ENCODE measurements at regions not wholly inside any gene's neighbourhood (a gene's known extent, or its start where the extent isn't known, plus 50 kb on each side); places are given as distances from the start of the nearest gene placed in this dataset.

DNA sequence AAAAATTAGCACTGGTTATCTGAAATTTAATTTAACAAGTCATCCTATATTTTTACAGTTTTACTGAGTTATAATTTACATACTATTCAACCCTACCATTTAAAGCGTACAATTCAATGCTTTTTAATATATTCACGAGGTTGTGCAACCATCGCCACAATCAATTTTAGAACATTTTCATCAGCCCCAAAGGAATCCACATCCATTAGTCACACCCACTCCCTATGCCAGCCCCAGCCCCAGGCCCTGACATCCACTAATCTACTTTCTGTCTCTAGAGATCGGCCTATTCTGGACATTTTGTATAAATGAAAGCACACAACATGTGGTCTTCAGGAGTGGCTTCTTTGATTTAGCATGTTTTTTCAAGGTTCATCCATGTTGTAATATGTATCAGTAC lies 134.7 kb downstream of the PSMG1 start:
- H3K4me1 Mint-ChIP-seq (ENCODE audit: low read depth): peaks cover 5% of the 10 kb centered on the region
- intact Hi-C loops (cut with micrococcal nuclease): no loop called here
- H3K4me3 Mint-ChIP-seq: no peak overlapping the region
- peaks cover 7% of the 10 kb centered on the region for H3K27me3 Mint-ChIP-seq
- H3K27ac Mint-ChIP-seq: no peak overlapping the region
- H3K36me3 Mint-ChIP-seq (ENCODE audit: low read depth): no peaks in the 10 kb centered on the region
- H3K9me3 Mint-ChIP-seq: peaks cover 10% of the 10 kb centered on the region

DNA sequence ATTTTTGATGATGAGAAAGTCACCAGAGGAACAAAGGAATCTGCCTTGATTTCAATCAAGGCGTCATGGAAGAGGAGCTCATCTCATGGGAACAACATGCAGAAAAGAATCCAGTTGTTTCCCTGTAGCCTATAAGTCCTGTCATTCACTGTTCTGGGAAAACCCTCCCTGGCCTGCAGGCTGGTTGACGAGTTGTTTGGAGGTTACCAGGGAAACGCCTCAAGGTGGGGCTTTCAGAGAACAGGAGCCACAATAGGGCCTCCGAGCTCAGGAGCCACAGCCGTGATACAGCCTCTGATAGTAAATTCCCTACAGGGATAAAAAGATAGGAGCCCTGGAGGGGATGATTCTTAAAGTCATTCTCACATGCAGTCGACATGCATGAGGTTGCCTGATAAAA lies 135.2 kb downstream of the PSMG1 start:
- H3K27me3 Mint-ChIP-seq: peaks cover 4% of the 10 kb centered on the region
- H3K36me3 Mint-ChIP-seq (ENCODE audit: low read depth): no peaks in the 10 kb centered on the region
- no peak overlapping the region for H3K27ac Mint-ChIP-seq
- peaks cover 10% of the 10 kb centered on the region for H3K9me3 Mint-ChIP-seq
- H3K4me1 Mint-ChIP-seq (ENCODE audit: low read depth): peaks cover 5% of the 10 kb centered on the region
- H3K4me3 Mint-ChIP-seq: no peak overlapping the region
- intact Hi-C loops (cut with micrococcal nuclease): no loop called here

GRCh38 chr21:39047046-39047445 lies 136.2 kb downstream of the PSMG1 start:
- H3K4me1 Mint-ChIP-seq (ENCODE audit: low read depth): peaks cover 5% of the 10 kb centered on the region
- H3K36me3 Mint-ChIP-seq (ENCODE audit: low read depth): no peaks in the 10 kb centered on the region
- H3K27me3 Mint-ChIP-seq: peaks cover 4% of the 10 kb centered on the region
- H3K27ac Mint-ChIP-seq: no peak overlapping the region
- H3K4me3 Mint-ChIP-seq: no peak overlapping the region
- intact Hi-C loops (cut with micrococcal nuclease): no loop called here
- peaks cover 10% of the 10 kb centered on the region for H3K9me3 Mint-ChIP-seq

DNA sequence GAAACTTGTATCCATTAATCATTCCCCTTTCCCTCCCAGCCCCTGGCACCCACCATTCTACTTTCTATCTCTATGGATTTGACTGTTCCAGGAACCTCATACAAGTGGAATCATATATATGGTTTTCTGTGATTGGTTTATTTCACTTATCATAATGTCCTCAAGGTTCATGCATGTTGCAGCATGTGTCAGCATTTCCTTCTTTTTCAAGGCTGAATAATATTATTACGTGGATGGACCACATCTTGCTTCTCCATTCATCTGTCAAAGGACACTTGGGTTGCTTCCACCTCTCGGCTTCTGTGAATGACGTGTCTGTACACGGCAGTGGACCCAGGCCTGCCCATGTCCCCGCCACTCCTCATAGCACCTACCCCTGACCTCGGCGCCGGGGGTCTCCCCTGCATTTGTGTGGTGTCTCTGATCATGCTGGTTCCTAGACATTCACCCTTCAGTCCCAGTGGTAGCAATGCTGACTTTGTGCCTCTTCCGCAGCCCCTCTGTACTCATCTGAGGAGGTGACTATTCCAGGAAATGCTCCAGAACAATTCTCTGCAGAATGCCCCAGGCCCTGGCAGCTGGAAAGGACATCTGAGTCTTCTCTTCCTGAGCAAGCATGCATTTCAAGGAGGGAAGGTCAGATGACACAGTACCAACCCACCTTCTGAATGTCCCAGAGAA lies 136.9 kb downstream of the PSMG1 start:
- intact Hi-C loops (cut with micrococcal nuclease): no loop called here
- no peak overlapping the region for H3K4me3 Mint-ChIP-seq
- H3K4me1 Mint-ChIP-seq (ENCODE audit: low read depth): peaks cover 5% of the 10 kb centered on the region
- H3K36me3 Mint-ChIP-seq (ENCODE audit: low read depth): no peaks in the 10 kb centered on the region
- peaks cover 4% of the 10 kb centered on the region for H3K27me3 Mint-ChIP-seq
- H3K9me3 Mint-ChIP-seq: peaks cover 10% of the 10 kb centered on the region
- no peak overlapping the region for H3K27ac Mint-ChIP-seq

- Mint-ChIP-seq H3K27ac (peak overlapping the region; percentile 2), H3K27me3 (peaks cover 4% of the 10 kb centered on the region), H3K9me3 (no peaks in the 10 kb centered on the region), H3K4me1 (ENCODE audit: low read depth) (peaks cover 16% of the 10 kb centered on the region), H3K4me3 (no peak overlapping the region), H3K36me3 (ENCODE audit: low read depth) (no peaks in the 10 kb centered on the region)
- intact Hi-C loops (cut with micrococcal nuclease): no loop called here
These were observed 141.4 kb downstream of the PSMG1 start for GRCh38 chr21:39041816-39042215.

- H3K27ac Mint-ChIP-seq: peak overlapping the region; percentile 12
- H3K27me3 Mint-ChIP-seq: peaks cover 10% of the 10 kb centered on the region
- peaks cover 11% of the 10 kb centered on the region for H3K4me1 Mint-ChIP-seq (ENCODE audit: low read depth)
- H3K36me3 Mint-ChIP-seq (ENCODE audit: low read depth): no peaks in the 10 kb centered on the region
- no peak overlapping the region for H3K4me3 Mint-ChIP-seq
- H3K9me3 Mint-ChIP-seq: no peaks in the 10 kb centered on the region
- intact Hi-C loops (cut with micrococcal nuclease): no loop called here
These were observed 142.6 kb downstream of the PSMG1 start for GRCh38 chr21:39040494-39041110.

DNA sequence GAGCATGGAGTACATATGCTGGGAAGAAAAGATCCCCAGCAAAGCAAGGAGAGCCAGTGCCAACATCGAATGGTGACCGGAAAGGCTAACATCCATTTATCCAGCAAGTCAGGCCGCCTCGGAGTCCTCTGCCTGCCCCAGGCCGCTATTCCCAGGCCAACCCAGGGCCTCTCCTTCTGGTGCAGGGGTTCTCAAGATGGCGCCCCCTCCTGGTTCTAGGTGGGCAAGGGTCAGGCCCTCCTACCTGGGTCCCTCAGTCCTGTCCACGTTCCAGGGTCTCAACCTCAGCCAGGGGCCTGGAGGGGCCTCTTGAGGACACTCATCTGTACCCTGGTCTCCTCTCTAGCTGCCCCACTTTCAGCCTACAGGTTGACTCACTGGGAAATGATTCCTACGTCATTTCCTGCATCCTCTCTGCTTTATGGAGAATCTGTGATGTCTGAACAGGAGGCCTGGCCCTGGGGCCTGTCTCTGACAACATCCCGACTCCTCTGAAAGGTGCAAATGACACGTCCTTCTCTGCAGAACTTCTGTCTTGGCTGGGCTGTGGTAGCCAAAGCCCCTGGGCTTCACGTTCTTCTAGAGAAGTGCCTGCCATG lies 145.3 kb downstream of the PSMG1 start:
- H3K27me3 Mint-ChIP-seq: peaks cover 18% of the 10 kb centered on the region
- no peaks in the 10 kb centered on the region for H3K36me3 Mint-ChIP-seq (ENCODE audit: low read depth)
- H3K9me3 Mint-ChIP-seq: no peaks in the 10 kb centered on the region
- intact Hi-C loops (cut with micrococcal nuclease): no loop called here
- no peak overlapping the region for H3K27ac Mint-ChIP-seq
- H3K4me3 Mint-ChIP-seq: no peak overlapping the region
- peaks cover 11% of the 10 kb centered on the region for H3K4me1 Mint-ChIP-seq (ENCODE audit: low read depth)

GRCh38 chr21:39036581-39036980 lies 146.7 kb downstream of the PSMG1 start:
- H3K4me3 Mint-ChIP-seq: no peak overlapping the region
- intact Hi-C loops (cut with micrococcal nuclease): no loop called here
- H3K36me3 Mint-ChIP-seq (ENCODE audit: low read depth): no peaks in the 10 kb centered on the region
- H3K9me3 Mint-ChIP-seq: no peaks in the 10 kb centered on the region
- H3K27me3 Mint-ChIP-seq: peaks cover 20% of the 10 kb centered on the region
- H3K27ac Mint-ChIP-seq: no peak overlapping the region
- H3K4me1 Mint-ChIP-seq (ENCODE audit: low read depth): peaks cover 11% of the 10 kb centered on the region

DNA sequence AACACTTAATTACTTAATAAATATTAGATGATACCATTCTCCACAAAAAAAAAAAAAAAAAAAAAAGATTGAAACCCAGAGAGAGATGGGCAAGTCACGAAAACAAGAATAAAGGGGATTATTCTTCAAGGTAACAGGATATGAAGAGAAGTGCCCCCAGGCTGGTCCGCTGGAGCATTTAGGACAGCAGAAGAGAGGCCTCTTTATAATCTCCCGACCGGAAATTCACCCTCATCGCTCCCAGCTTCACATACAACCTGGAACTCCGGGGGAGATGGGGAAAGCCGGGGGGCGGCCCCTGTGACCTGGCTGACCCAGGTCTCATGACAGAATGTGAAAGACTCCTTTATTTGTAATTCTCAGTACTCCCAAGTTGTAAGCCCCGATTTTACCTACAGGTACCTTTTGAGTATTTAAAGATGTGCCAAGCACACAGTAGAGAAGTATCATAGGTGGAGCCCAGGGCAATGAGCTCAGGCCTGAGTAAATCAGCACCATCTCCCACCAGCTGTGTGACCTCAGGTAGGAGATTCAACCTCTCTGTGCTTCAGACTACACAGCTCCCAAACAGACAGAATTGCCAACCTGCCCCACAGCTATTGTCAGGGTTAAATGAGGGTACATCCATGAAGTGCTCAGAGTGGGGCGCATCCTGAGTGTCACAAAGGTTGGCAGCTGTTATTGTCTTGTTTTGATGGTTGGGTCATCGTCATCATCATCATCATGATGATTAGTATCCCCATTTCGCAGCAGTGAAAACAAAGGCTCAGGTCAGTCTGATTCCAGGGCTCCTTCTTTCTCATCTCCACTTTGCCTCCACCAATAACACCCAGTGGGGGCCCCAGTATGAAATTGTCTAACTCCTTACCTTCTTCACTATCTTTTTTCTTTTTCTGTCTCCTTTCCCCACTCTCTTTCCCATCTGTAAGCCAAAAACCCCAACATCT lies 148.4 kb downstream of the PSMG1 start:
- Mint-ChIP-seq H3K4me1 (ENCODE audit: low read depth) (peaks cover under 1% of the 10 kb centered on the region), H3K4me3 (no peak overlapping the region), H3K9me3 (no peaks in the 10 kb centered on the region), H3K27me3 (peaks cover 25% of the 10 kb centered on the region), H3K36me3 (ENCODE audit: low read depth) (no peaks in the 10 kb centered on the region), H3K27ac (no peak overlapping the region)
- intact Hi-C loops (cut with micrococcal nuclease): no loop called here

DNA sequence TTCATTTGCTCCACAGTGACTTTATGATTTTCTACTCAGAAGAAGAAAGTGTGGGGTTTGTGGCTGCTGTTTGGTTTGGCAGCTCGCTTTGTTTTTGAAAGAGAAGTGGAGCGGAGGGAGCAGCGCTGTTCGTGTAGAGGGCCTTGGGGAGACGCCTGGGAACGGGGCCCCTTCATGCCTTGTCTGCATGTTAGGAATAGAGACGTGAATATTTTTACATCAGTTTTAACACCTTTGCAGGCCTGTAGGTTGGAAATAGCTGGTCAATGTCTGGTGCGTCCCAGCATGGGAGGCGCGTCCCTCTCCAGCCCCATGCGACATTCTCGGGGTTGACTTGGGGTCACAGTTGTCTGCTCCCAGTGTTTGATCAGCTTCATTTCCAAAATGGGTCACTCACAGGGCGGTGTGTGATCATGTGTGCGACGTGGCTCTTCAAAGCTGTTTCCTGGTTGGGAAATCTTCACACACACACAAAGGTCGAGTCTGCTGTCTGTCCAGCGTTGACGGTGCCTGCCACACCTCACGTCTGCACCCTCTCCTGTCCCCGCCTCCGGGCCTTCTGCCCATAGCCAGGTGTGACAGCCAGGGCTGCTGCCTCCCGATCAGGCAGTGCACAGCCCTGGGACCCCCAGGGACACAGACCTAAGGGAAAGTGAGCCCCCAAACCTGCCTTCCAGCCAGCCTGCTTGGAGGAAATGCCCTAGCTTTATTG lies 149.2 kb downstream of the PSMG1 start:
- Mint-ChIP-seq H3K27ac (no peak overlapping the region), H3K4me1 (ENCODE audit: low read depth) (no peaks in the 10 kb centered on the region), H3K27me3 (peaks cover 26% of the 10 kb centered on the region), H3K9me3 (no peaks in the 10 kb centered on the region), H3K4me3 (no peak overlapping the region), H3K36me3 (ENCODE audit: low read depth) (no peaks in the 10 kb centered on the region)
- intact Hi-C loops (cut with micrococcal nuclease): no loop called here

DNA sequence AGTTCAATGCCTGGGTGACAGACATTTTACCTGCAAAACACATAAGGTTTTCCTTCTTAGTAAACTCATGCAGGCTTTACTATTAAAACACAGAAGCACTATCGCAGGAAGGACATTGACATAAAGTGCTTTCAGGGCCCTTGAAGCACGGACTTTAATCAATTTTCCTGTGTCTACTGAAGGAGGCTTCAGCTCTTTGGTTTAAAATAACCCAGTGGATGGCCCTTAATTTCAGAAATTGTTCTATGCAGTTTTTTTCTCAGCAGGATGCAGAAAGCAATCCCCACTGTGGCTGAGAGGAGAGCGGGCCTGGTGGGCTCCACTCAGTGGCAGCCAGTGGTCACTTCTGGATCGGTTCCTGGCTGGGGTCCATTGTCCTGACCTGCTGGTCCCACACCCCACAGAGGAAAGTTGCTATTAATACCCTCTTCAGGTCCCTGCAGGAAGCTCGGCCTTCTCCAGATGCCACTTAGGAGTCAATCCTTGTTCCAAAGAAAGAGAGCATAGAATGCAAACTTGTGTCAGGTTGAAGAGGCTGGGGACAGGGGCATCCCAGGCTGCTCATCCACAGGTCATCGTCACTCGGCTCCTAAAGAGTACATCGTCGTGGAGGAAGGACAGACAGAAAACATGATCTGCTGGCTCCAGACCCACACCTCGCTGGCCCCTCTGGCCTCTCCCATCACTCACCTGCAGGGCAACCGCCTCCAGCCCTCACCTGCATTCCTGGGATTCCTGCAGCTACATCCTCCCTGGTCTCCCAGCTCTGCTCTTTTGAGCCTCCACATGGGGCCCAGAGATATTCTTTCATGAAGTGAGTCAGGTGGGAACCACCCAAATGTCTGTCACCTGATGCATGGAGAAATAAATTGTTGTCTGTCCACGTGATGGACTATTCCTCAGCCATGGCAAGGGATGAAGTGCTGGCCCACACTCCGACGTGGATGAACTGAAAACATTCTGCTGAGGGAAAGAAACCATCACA lies 153.1 kb downstream of the PSMG1 start:
- Mint-ChIP-seq H3K36me3 (ENCODE audit: low read depth) (no peaks in the 10 kb centered on the region), H3K27ac (no peak overlapping the region), H3K4me1 (ENCODE audit: low read depth) (no peaks in the 10 kb centered on the region), H3K4me3 (no peak overlapping the region), H3K9me3 (peaks cover 5% of the 10 kb centered on the region), H3K27me3 (peaks cover 31% of the 10 kb centered on the region)
- intact Hi-C loops (cut with micrococcal nuclease): no loop called here

GRCh38 chr21:39029086-39029755 lies 154.0 kb downstream of the PSMG1 start:
- H3K36me3 Mint-ChIP-seq (ENCODE audit: low read depth): no peaks in the 10 kb centered on the region
- no peaks in the 10 kb centered on the region for H3K4me1 Mint-ChIP-seq (ENCODE audit: low read depth)
- intact Hi-C loops (cut with micrococcal nuclease): no loop called here
- H3K27me3 Mint-ChIP-seq: peaks cover 30% of the 10 kb centered on the region
- H3K27ac Mint-ChIP-seq: no peak overlapping the region
- peaks cover 6% of the 10 kb centered on the region for H3K9me3 Mint-ChIP-seq
- no peak overlapping the region for H3K4me3 Mint-ChIP-seq
